ENCODE measurements at regions not wholly inside any gene's neighbourhood (a gene's known extent, or its start where the extent isn't known, plus 50 kb on each side); places are given as distances from the start of the nearest gene placed in this dataset.

- DNase-seq (ENCODE audit: low spot score): no peak
Observed at GRCh38 chr3:19093084-19093483, 55.2 kb upstream of the KCNH8 start.

DNA sequence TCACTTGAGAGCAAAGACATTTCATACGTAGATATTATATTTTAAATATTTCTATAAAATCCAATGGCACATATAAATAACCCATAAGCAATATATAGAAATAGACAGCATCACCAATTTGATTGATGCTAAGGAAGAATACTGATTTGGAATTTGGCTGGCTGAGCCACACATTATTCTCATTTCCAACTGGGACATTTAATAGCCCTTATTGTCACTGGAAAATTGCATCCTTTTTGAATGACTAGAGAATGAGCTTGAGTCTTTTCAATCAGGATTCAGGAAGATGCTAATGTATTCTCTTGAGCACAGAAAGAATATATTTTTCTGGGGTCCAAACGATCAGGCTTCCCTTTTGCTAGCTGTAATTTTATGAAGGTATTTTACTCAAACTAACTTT lies 70.9 kb upstream of the KCNH8 start:
- DNase-seq (ENCODE audit: low spot score): no peak

- no peak for DNase-seq (ENCODE audit: low spot score)
Observed at GRCh38 chr3:19075037-19075436, 73.3 kb upstream of the KCNH8 start.

GRCh38 chr3:19074257-19074900 lies 73.9 kb upstream of the KCNH8 start:
- no peak for DNase-seq (ENCODE audit: low spot score)

DNA sequence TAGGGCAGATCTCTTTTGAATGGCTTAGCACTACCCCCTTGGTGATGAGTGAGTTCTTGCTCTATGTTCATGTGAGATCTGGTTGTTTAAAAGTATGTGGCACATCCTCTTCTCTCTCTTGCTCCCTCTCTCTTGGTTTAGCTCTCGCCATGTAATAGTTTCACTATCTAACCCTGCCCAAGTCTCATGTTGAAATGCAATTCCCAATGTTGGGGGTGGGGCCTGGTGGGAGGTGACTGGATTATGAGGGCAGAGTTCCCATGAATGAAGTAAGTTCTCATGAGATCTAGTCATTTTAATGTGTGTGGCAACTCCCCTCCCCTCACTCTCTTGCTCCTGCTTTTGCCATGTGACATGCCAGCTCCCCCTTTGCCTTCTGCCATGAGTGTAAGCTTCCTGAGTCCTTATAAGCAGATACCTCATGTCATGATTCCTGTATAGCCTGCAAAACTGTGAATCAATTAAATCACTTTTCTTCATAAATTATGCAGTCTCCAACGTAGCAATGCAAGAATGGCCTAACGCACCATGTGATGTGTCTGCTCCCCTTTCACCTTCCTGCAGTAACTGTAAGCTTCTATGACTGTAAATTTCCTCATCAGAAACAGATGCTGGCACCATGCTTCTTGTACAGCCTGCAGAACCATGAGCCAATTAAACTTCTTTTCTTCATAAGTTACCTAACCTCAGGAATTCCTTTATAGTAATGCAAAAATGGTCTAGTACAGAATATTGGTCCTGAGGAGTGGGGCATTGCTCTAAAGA lies 74.8 kb upstream of the KCNH8 start:
- no peak for DNase-seq (ENCODE audit: low spot score)

DNA sequence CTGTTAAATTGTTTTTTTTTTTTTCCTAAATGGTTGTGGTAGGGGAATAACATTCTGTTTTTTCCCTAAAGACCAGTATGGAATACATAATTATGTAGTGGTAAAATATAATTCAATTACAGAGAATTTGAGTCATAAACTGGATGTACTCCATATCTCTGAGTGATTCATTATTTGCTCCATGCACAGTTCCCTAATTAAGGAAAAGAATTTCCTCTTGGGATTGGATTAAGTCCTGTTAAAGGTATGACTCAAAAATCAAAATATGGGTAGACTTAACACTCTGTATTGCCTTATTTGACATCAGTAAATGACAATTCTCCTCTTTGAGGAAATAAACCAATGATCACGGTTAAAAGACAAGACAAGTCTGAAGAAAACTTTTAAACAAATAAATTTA lies 78.0 kb upstream of the KCNH8 start:
- DNase-seq (ENCODE audit: low spot score): no peak

DNA sequence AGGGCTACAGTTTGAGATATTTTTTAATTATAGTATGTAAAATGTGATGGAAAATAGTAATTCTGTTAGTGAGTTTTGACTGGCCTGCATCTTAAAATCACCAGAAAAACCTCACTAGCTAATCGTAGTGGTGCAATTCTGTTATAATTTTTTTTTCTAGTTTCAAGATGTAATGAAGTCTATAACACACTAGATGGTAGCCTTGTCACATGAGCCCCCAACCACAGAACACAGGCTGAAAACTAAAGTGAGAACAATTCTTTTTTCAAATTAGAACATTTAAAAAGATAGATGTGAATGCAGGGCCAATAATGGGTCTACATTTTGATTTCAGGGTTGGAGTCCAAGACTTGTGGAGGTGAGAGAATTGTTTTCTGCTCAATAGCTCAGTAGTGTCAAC lies 83.3 kb upstream of the KCNH8 start:
- DNase-seq (ENCODE audit: low spot score): peak; percentile 2

- DNase-seq (ENCODE audit: low spot score): no peak
Observed at GRCh38 chr3:19063936-19064335, 84.4 kb upstream of the KCNH8 start.

- peak; percentile 1 for DNase-seq (ENCODE audit: low spot score)
Observed at GRCh38 chr3:19060404-19060803, 87.9 kb upstream of the KCNH8 start.

- no peak for DNase-seq (ENCODE audit: low spot score)
Observed at GRCh38 chr3:19052874-19053273, 95.4 kb upstream of the KCNH8 start.

DNA sequence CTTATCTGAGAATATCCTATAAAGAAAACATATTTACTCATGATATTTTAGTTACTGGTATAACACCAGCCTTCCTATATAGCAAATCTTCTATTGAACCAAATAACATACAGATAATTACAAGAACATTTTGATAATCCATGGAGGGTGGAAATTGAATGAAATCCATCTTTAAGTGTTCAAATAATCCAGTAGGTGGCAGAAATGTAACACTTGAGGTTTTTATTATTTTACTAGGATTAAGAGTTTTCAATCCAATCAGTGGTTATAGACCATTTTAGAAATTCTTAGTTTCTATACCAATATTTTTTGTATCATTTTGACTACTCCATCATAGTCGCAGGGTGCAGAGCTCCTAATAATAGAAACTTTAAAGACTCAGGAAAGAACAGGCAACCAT lies 101.9 kb upstream of the KCNH8 start:
- peak; percentile 5 for DNase-seq (ENCODE audit: low spot score)

DNA sequence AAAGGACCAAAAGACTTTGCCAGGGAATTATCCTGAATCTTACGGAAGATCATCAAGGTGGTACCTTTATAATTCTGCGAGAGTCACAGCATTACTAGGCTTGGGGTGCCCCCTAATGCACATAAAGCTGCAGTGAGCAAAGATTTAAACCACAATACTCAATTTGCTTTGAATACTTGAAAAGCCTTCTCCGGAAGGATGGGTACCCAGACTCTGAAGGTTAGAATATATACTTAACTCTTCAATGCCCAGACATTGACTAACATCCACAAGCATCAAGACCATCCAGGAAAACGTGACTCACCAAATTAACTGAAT lies 117.8 kb upstream of the KCNH8 start:
- peak; percentile 16 for DNase-seq (ENCODE audit: low spot score)

DNA sequence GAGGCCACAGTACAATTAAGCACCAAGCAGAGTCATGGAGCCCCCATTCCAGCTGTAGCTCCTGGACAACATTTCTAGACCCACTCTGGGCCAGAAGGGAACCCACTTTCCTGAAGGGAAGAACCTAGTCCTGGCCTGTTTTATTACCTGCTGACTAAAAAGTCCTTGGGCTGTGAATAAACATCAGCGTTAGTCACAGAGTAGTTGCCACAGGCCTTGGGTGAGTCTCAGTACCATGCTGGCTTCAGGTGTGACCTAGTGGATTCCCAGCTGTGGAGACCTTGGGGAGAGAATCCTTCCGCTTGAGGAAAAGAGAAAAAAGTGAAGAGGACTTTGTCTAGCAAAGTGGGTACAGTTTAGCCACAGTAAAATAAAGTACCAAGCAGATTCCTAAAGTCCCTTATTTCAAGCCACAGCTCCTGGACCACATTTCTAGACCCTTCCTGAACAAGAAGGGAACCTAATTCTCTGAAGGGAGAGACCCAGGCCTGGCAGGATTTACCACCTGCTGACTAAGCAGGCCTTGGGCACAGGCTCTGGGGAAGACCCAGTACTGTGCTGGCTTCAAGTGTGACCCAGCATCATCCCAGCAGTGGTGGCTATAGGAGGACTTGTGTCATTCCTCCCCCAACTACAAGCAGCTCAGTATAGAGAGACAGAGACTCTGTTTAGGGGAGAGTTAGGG lies 118.3 kb upstream of the KCNH8 start:
- no peak for DNase-seq (ENCODE audit: low spot score)

DNA sequence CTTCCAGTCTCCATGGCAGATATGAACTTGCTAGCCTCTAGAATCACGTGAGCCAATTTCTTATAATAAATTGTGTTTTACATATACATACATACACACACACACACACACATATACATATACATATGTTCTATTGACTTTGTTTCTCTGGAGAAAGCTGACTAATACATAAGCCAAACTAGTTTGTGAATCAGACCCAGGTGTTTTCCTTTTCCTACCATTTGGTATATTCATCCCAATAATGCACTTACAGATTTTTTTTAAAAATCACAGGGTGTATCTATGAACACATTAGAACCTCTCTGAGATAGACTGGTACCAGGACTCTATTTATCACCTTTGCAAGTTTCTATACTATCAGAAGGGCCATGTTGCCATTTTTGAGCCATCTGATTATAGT lies 122.9 kb upstream of the KCNH8 start:
- no peak for DNase-seq (ENCODE audit: low spot score)

GRCh38 chr3:19022546-19022945 lies 125.8 kb upstream of the KCNH8 start:
- no peak for DNase-seq (ENCODE audit: low spot score)

GRCh38 chr3:19016851-19017250 lies 131.5 kb upstream of the KCNH8 start:
- DNase-seq (ENCODE audit: low spot score): peak; percentile 6

DNA sequence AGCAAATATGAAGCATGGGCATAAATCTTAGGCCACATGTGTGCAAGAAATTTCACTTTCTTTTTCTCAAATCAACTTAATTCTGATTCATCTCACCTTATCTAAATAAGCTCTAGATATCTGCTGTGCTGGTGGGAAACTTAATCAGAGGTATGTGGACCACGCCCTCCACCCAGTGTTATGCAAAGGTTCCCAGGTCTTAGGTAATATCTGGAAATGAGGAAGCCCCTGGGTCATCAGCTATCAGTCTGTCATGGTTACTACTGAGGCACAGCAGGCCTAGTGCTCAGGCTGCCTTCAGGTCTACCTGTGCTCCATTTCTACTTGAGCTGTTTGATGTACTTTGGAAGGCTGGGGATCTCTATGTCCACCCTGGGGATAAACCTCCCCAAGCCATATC lies 134.4 kb upstream of the KCNH8 start:
- no peak for DNase-seq (ENCODE audit: low spot score)

DNA sequence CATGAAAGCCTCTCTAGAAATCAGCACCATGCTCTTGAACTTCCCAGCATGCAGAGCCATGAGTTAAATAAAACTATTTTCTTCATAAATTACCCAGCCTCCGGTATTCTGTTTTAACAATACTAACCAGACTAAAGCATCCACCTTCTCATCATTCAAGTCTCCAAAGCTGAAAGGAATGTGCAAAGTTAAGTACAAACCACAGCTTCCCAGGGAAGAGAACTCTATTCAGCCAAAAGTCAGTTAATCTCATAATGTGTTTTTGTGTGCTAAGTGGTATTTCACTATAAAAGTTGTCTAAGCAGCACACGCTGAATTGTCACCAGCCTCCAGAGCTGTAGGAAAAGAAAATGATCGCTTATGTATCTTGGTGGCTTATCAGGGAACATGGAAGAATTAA lies 135.5 kb upstream of the KCNH8 start:
- DNase-seq (ENCODE audit: low spot score): no peak

GRCh38 chr3:19002606-19003005 lies 145.7 kb upstream of the KCNH8 start:
- no peak for DNase-seq (ENCODE audit: low spot score)

DNA sequence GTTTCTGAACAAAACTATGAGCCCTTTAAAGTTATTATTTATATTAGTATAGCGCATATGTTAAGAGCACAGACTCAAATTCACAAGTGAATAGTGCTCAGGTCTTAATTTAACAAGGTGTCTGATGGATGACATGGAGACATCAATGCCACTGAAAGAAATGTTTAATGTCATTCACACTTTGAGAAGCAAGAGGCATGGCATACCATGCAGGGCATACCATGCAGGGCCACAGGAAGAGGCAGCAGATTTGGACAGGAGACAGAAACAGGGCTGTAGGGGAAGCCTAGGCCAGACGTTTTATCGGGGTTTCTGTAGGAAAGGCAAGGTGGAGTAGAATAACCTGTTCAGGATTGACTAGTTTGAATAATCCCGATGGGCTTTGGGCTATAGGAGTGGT lies 150.2 kb upstream of the KCNH8 start:
- no peak for DNase-seq (ENCODE audit: low spot score)

- no peak for DNase-seq (ENCODE audit: low spot score)
Observed at GRCh38 chr3:18992709-18993108, 155.6 kb upstream of the KCNH8 start.

DNA sequence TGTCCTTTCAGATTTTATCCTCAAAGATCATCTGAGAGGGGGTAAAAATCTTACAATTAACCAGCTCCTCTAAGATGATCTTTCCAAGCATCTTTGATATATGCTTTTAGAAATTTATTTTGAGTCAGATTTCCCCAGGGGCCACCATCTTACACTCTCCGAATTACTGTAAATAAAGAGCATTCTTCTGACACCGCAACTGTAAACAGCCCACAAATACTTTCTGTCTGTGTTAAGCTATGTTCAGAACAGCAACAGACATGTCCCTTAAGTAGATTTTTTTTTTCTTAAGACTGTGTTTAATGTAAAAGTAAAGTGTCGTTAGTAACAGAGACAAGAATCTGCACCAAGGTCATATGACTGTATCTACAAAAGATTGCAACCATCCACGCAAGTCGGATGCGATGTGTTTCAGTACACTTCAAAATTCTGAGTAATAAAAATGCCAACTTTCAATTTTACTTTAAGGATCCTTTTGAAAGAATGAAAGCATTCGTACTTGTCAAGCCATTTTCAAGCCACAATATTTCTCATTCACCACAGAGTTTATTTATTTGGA lies 159.0 kb upstream of the KCNH8 start:
- DNase-seq (ENCODE audit: low spot score): no peak

Data from HT-29 (cell line).